PFSK-1 (cell line): ENCODE measurements at regions not wholly inside any gene's neighbourhood (a gene's known extent, or its start where the extent isn't known, plus 50 kb on each side); places are given as distances from the start of the nearest gene placed in this dataset.

Source experiments
- FOXP2 ChIP-seq: optimal IDR thresholded peaks from 2 replicates; pipeline ENCODE3; 2011; ENCODE audit warnings: borderline replicate concordance, control low read depth, inconsistent platforms; ENCODE audit not compliant: insufficient read depth; ENCODE audit errors: extremely low read length, extremely low read depth
- POLR2AphosphoS5 ChIP-seq: IDR thresholded peaks from 2 replicates; pipeline ENCODE4 v1.6.1; 2012; ENCODE audit warnings: low read depth, mild to moderate bottlenecking, control low read depth, low read length, moderate library complexity
- REST ChIP-seq, 2 experiments: IDR thresholded peaks; 2 replicates each; pipeline versions ENCODE4 v1.6.1 to v1.8.0; 2011 to 2012; ENCODE audit warnings: low read depth in 2 of 2, low read length in 2 of 2, control low read depth in 1 of 2, inconsistent platforms in 1 of 2, mild to moderate bottlenecking in 1 of 2, moderate library complexity in 1 of 2; ENCODE audit not compliant: insufficient read depth in 1 of 2
- SIN3A ChIP-seq: IDR thresholded peaks from 2 replicates; pipeline ENCODE4 v1.6.1; 2012; ENCODE audit warnings: mild to moderate bottlenecking, low read length, moderate library complexity, borderline replicate concordance; ENCODE audit not compliant: insufficient read depth
- TAF1 ChIP-seq: IDR thresholded peaks from 2 replicates; pipeline ENCODE4 v1.6.1; 2012; ENCODE audit warnings: low read length, control low read depth, borderline replicate concordance; ENCODE audit not compliant: insufficient read depth

- TF ChIP-seq POLR2AphosphoS5 (no peak), SIN3A (no peak), TAF1 (no peak), FOXP2 (no peak), REST (IDR thresholded peaks at IDR 0.05; ENCODE audit: insufficient read depth in 1 of 2, low read depth in 2 of 2, low read length in 2 of 2) (no peak)
These were observed 91.1 kb downstream of the BUB3 start for GRCh38 chr10:123245264-123245663.

- TF ChIP-seq FOXP2 (no peak), REST (IDR thresholded peaks at IDR 0.05; ENCODE audit: insufficient read depth in 1 of 2, low read depth in 2 of 2, low read length in 2 of 2) (no peak), SIN3A (no peak), TAF1 (no peak)
These were observed 95.7 kb downstream of the BUB3 start for GRCh38 chr10:123249894-123250293.

- TF ChIP-seq POLR2AphosphoS5 (no peak), REST (IDR thresholded peaks at IDR 0.05; ENCODE audit: insufficient read depth in 1 of 2, low read depth in 2 of 2, low read length in 2 of 2) (no peak), FOXP2 (no peak), TAF1 (no peak), SIN3A (no peak)
These were observed 96.4 kb downstream of the BUB3 start for GRCh38 chr10:123250640-123251039.

GRCh38 chr10:123252779-123253178, 98.6 kb downstream of the BUB3 start:
- no peak for TF ChIP-seq FOXP2
- no peak for TF ChIP-seq POLR2AphosphoS5
- no peak for TF ChIP-seq TAF1
- TF ChIP-seq REST (IDR thresholded peaks at IDR 0.05; ENCODE audit: insufficient read depth in 1 of 2, low read depth in 2 of 2, low read length in 2 of 2), result no peak
- TF ChIP-seq SIN3A, result no peak

- no peak for TF ChIP-seq SIN3A
- no peak for TF ChIP-seq TAF1
- TF ChIP-seq REST (IDR thresholded peaks at IDR 0.05; ENCODE audit: insufficient read depth in 1 of 2, low read depth in 2 of 2, low read length in 2 of 2), result no peak
- no peak for TF ChIP-seq POLR2AphosphoS5
- TF ChIP-seq FOXP2, result no peak
These were observed 103.8 kb downstream of the BUB3 start for GRCh38 chr10:123257904-123258456.
